Activated CD8-positive, alpha-beta T cell treated with anti-CD3 and anti-CD28 coated beads, Interleukin-2, amount 10 ng/mL, durations not matched to agents 7 days and 5 days (primary cell): ENCODE measurements at regions not wholly inside any gene's neighbourhood (a gene's known extent, or its start where the extent isn't known, plus 50 kb on each side); places are given as distances from the start of the nearest gene placed in this dataset.
A peak's percentile ranks its signal among the peaks of the same experiment; 100 is the strongest.

Source experiments
- ATAC-seq: fragments of 150-1000 bp; cut with Tn5 transposase; one replicate; pipeline ENCODE4 v1.10.0; 2021; ENCODE audit warnings: moderate library complexity
- CTCF ChIA-PET: fragments of 350-600 bp; sonication (Branson Sonifier 250); formaldehyde crosslinking; loops from one replicate; lab custom pipeline; 2021; ENCODE audit warnings: antibody characterized with exemption; lab: Charles Lee
- POLR2A ChIA-PET: fragments of 350-600 bp; sonication (Branson Sonifier 250); formaldehyde crosslinking; loops from one replicate; lab custom pipeline; 2021; ENCODE audit warnings: antibody characterized with exemption; lab: Charles Lee
- DNase-seq: peaks from one replicate; pipeline ENCODE4 v3.0.0-alpha.2; 2020
- H3K27ac Mint-ChIP-seq: one replicate; pipeline ENCODE4 v1.8.0; 2021; ENCODE audit warnings: mild to moderate bottlenecking, mixed read lengths
- H3K27me3 Mint-ChIP-seq: one replicate; pipeline ENCODE4 v1.8.0; 2021; ENCODE audit warnings: low read depth, mixed read lengths
- H3K36me3 Mint-ChIP-seq: one replicate; pipeline ENCODE4 v1.8.0; 2021; ENCODE audit warnings: low read depth, mixed read lengths
- H3K4me1 Mint-ChIP-seq: one replicate; pipeline ENCODE4 v1.8.0; 2021; ENCODE audit warnings: low read depth, mixed read lengths
- H3K4me3 Mint-ChIP-seq: one replicate; pipeline ENCODE4 v1.8.0; 2021; ENCODE audit warnings: mild to moderate bottlenecking, mixed read lengths
- H3K9me3 Mint-ChIP-seq: one replicate; pipeline ENCODE4 v1.8.0; 2022; ENCODE audit warnings: mixed read lengths; ENCODE audit not compliant: insufficient read depth

DNA sequence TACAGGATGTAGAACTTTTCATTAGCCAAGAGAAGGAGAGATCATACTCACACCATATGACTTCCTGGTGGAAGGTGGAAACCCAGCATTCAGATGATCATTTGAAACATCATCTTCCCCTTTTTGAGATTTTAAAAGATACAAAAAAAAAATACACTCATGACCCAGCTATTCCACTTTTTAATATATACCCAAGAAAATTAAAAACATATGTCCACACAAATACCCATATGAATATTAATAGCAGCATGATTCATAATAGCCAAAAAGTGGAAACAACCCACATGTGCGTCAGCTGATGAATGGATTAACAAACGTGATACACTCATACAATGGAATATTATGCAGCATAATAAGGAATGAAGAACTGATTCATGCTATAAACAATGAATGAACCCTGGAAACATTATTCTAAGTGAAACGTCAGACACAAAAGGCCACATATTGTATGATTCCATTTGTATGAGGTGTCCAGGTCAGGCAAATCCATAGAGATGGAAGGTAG, 130.0 kb upstream of the SGK1 start:
- ATAC-seq (no peak), DNase-seq (no peak)
- H3K27me3 Mint-ChIP-seq, result peaks cover 3% of the 10 kb centered on the region
- ChIA-PET CTCF (no interaction called here), POLR2A (no interaction called here)
- peaks cover 10% of the 10 kb centered on the region for H3K4me1 Mint-ChIP-seq
- H3K36me3 Mint-ChIP-seq, result no peaks in the 10 kb centered on the region
- no peak overlapping the region for H3K27ac Mint-ChIP-seq
- H3K9me3 Mint-ChIP-seq, result no peaks in the 10 kb centered on the region
- no peak overlapping the region for H3K4me3 Mint-ChIP-seq

DNA sequence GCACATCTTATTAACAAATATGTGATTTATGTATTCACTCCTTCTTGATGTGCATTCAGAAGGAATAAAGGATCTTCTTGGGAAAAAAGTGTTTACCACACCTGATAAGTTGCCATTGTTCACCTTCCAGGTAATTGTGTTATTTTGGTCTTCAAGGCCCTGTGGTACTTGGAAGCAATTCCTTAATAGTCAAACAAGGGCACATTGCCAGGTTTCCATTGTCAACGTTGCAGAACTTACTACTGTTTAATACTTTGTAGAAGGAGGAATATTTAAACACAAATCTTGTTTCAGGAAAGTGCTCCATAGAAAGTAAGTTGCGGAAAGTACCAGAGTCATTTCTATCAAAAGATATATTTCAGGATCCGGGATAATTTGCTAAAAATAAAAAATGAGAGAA, 129.5 kb upstream of the SGK1 start:
- Mint-ChIP-seq H3K9me3 (no peaks in the 10 kb centered on the region), H3K4me1 (peaks cover 10% of the 10 kb centered on the region), H3K4me3 (no peak overlapping the region), H3K27me3 (peaks cover 3% of the 10 kb centered on the region), H3K36me3 (no peaks in the 10 kb centered on the region), H3K27ac (no peak overlapping the region)
- no peak for ATAC-seq
- no peak for DNase-seq
- POLR2A ChIA-PET, result no interaction called here
- CTCF ChIA-PET, result no interaction called here

DNA sequence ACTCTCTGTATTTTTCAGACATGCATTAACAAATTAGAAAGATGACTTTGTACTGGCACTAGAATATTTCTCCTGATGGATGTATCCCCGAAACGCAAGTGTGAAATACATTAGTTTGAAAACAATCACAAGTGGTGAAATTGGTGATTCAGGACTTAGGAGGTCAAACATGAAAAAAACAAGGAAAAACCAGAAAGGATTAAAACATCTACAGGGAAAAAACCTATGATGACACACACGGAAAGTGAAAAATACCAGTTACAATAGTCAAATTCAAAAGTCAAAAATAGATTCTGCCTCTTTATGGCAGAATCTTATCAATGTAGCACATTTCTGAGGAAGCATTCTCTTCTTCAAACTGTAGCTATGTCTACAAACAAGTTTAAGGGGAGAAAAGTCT, 129.0 kb upstream of the SGK1 start:
- DNase-seq, result no peak
- no peak for ATAC-seq
- ChIA-PET POLR2A (no interaction called here), CTCF (no interaction called here)
- Mint-ChIP-seq H3K36me3 (no peaks in the 10 kb centered on the region), H3K27me3 (peaks cover 3% of the 10 kb centered on the region), H3K9me3 (no peaks in the 10 kb centered on the region), H3K4me3 (no peak overlapping the region), H3K27ac (no peak overlapping the region), H3K4me1 (peaks cover 10% of the 10 kb centered on the region)

DNA sequence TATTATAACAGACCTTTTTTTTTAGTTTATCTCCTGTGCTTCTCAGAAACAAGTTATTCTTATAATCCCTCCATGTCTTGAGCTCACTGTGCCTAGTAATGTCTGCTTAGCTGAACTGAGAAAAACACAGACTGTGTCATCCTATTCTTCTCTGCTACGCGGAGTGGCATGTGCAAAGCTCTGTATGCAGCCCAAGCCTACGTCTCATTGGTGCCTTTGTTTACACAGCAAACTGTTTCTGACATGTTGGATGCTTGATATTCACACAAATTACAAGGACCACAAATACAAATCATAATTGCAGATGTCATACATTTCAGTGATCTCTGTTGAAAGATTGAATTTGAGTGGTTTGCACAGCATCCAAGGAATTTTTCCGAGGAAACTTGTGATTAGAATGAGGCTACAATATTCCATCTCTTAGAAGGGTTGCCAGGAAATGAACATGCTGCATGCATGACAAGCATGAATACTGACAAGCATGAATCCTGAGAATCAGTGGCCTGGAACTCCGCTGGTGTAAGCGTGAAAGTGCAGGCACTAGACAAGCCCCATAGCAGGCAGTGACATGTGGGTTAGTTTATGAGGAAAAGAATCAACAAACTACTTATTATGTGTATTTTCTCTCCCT, 128.4 kb upstream of the SGK1 start:
- ATAC-seq, result no peak

DNA sequence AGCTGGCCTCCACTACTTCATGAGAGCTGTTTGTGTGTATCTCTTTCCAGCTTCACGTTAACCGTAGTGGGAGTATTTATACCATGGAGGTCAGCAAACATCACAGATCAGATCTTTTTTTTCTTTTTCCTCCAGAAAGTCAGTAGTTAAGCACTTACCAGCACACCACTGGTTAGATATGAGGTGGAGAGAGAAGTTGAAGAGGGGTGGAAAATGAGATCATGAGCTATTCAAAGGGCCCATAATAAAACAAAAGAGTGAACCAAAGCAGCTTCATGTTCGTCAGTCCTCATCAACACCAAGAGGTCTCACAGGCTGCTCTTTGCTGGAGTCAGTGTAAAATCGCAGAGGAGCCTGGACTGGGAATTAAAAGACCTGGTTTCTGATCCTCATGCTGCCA, 125.1 kb upstream of the SGK1 start:
- peaks cover 9% of the 10 kb centered on the region for H3K4me1 Mint-ChIP-seq
- POLR2A ChIA-PET, result interaction anchor here (0.5 to 0.7 kb wide), 2 partner anchors 124 to 246 kb away, joined by 3 read pairs; no protein-coding TSS in a partner anchor
- H3K27me3 Mint-ChIP-seq, result peaks cover 3% of the 10 kb centered on the region
- CTCF ChIA-PET, result no interaction called here
- ATAC-seq (no peak), DNase-seq (no peak)
- H3K36me3 Mint-ChIP-seq, result no peaks in the 10 kb centered on the region
- H3K27ac Mint-ChIP-seq, result no peak overlapping the region
- H3K9me3 Mint-ChIP-seq, result no peaks in the 10 kb centered on the region
- no peak overlapping the region for H3K4me3 Mint-ChIP-seq

More for the DNA sequence above, 128.4 kb upstream of the SGK1 start:
- Mint-ChIP-seq H3K27me3 (peaks cover 3% of the 10 kb centered on the region), H3K4me1 (peaks cover 8% of the 10 kb centered on the region), H3K27ac (no peak overlapping the region), H3K9me3 (no peaks in the 10 kb centered on the region), H3K36me3 (no peaks in the 10 kb centered on the region), H3K4me3 (no peak overlapping the region)
- POLR2A ChIA-PET, result no interaction called here
- CTCF ChIA-PET, result no interaction called here
- no peak for DNase-seq

DNA sequence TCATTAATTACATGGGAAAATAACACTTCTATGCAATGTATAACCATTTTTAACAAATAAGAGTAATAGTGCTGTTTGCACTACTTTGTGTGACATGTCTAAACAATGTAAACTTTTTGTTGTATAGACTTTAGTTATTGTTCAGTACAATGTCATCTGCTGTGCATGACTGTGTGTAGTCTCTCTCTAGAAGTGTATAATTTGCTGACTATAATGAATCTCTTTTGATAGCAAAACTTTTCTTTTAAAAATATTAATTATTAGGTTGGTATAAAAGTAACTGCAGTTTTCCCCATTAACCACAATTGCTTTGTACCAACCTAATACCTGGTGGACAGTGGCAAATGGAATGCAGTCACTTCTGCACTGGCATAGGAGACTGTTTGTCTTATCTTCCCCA, 124.2 kb upstream of the SGK1 start:
- no peaks in the 10 kb centered on the region for H3K36me3 Mint-ChIP-seq
- CTCF ChIA-PET, result no interaction called here
- peaks cover 10% of the 10 kb centered on the region for H3K4me1 Mint-ChIP-seq
- H3K27ac Mint-ChIP-seq, result no peak overlapping the region
- no peaks in the 10 kb centered on the region for H3K9me3 Mint-ChIP-seq
- ATAC-seq (no peak), DNase-seq (no peak)
- POLR2A ChIA-PET, result no interaction called here
- no peak overlapping the region for H3K4me3 Mint-ChIP-seq
- H3K27me3 Mint-ChIP-seq, result peaks cover 3% of the 10 kb centered on the region

DNA sequence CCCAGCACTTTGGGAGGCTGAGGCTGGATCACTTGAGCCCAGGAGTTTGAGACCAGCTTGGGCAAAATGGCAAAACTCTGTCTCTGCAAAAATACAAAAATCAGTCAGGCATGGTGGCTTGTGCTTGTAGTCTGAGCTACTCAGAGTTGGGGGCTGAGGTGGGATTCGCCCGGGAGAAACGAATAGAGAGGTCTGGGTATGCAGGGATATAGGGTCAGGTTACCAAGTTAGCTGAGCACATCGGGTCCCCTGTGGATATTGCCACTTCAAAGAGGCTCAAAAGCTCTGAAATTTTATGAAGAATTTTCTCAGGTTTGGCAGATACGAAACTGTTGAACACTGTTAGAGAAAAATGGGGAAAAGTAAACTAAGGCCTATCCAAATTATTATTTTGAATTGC, 120.9 kb upstream of the SGK1 start:
- ChIA-PET CTCF (interaction anchor here (1.4 to 3.3 kb wide), 3 partner anchors 88 to 261 kb away, joined by 4 to 22 read pairs (median 4); no protein-coding TSS in a partner anchor), POLR2A (interaction anchor here (0.7 kb wide), 1 partner anchor 18 kb away, joined by 3 read pairs; no protein-coding TSS in a partner anchor)
- Mint-ChIP-seq H3K9me3 (no peaks in the 10 kb centered on the region), H3K27ac (no peak overlapping the region), H3K4me3 (no peak overlapping the region), H3K4me1 (peaks cover 29% of the 10 kb centered on the region), H3K36me3 (no peaks in the 10 kb centered on the region), H3K27me3 (no peaks in the 10 kb centered on the region)
- no peak for DNase-seq
- no peak for ATAC-seq

DNA sequence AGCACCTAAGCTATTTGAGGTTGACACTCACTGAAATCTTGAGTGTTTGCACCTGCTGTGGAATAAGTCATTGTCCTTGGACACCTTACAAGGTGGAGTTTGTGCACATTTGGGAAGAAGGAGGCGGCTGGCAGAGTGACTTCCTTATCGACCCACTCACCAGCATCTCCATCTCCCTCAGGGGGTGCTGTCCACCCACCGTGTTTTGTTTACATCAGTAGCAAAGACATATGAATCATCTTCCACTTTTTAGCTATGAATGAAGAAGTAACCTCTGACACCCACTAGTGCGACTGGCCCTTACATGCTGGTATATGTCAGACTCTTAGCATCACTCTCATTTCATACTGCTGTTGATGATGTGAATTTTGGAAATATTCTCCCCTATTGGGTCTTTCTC, 119.5 kb upstream of the SGK1 start:
- ATAC-seq (peak; percentile 25), DNase-seq (peak; percentile 34)
- Mint-ChIP-seq H3K27ac (peak overlapping the region; percentile 72), H3K36me3 (no peaks in the 10 kb centered on the region), H3K4me1 (peaks cover 29% of the 10 kb centered on the region), H3K4me3 (peak overlapping the region; percentile 19), H3K9me3 (no peaks in the 10 kb centered on the region), H3K27me3 (no peaks in the 10 kb centered on the region)
- ChIA-PET CTCF (interaction anchor here (1.0 to 3.3 kb wide), 8 partner anchors 11 to 259 kb away, joined by 3 to 22 read pairs (median 4); no protein-coding TSS in a partner anchor), POLR2A (interaction anchor here (0.6 to 0.9 kb wide), 2 partner anchors 19 to 261 kb away, joined by 3 to 4 read pairs; no protein-coding TSS in a partner anchor)

DNA sequence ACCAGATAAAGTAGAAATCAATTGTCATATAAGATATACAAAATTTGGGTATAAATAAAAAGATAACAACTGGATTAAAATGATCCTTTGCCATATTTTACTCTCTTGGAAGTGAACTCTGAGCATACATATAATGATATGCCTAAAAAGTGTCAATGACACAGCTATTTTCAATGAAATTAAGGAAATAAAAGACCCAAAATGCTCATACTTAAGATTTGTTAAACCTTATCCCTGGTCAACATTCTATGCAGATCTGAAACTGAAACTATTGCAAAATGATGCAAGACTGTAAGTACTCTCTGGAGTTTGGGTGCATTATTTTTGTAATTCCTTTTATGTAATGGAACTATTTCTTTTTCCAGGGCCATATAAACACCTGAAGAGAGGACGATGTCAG, 119.0 kb upstream of the SGK1 start:
- ChIA-PET CTCF (interaction anchor here (1.0 to 3.3 kb wide), 6 partner anchors 11 to 259 kb away, joined by 3 to 22 read pairs (median 6); no protein-coding TSS in a partner anchor), POLR2A (interaction anchor here (0.6 to 0.9 kb wide), 2 partner anchors 19 to 261 kb away, joined by 3 to 4 read pairs; no protein-coding TSS in a partner anchor)
- peak; percentile 40 for ATAC-seq
- Mint-ChIP-seq H3K36me3 (no peaks in the 10 kb centered on the region), H3K9me3 (no peaks in the 10 kb centered on the region), H3K4me3 (peak overlapping the region; percentile 34), H3K27ac (peak overlapping the region; percentile 72), H3K27me3 (no peaks in the 10 kb centered on the region), H3K4me1 (peaks cover 29% of the 10 kb centered on the region)
- no peak for DNase-seq

DNA sequence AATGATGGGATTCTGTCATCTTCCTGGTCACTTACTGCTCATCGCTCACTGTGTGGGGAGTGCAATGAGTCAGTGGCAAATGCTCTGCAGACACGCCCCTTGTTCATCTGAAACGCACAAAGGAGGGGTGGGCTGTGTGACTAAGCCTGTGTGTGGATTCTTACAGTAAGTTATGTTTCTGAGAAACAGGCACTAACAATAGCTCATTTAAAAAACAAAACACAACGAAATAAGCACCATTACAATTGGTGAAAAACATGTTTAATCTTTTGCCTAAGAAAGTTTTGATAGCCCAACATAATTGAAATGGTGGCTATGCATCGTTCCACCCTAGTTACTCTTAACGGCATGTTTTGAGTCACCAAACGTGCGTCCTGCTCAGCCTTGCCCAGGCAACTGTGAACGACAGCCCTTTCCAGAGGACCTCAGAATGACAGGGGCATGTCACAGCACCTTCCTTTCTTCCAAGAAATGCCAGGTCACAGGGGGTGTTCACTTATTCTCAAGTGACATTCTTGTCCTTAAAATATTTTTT, 118.4 kb upstream of the SGK1 start:
- peaks cover 29% of the 10 kb centered on the region for H3K4me1 Mint-ChIP-seq
- CTCF ChIA-PET, result interaction anchor here (1.1 to 3.3 kb wide), 5 partner anchors 10 to 205 kb away, joined by 3 to 22 read pairs (median 6); no protein-coding TSS in a partner anchor
- H3K27ac Mint-ChIP-seq, result peak overlapping the region; percentile 72
- ATAC-seq (peak; percentile 87), DNase-seq (peak; percentile 62)
- POLR2A ChIA-PET, result no interaction called here
- H3K4me3 Mint-ChIP-seq, result peak overlapping the region; percentile 34
- H3K27me3 Mint-ChIP-seq, result no peaks in the 10 kb centered on the region
- H3K9me3 Mint-ChIP-seq, result no peaks in the 10 kb centered on the region
- H3K36me3 Mint-ChIP-seq, result no peaks in the 10 kb centered on the region

DNA sequence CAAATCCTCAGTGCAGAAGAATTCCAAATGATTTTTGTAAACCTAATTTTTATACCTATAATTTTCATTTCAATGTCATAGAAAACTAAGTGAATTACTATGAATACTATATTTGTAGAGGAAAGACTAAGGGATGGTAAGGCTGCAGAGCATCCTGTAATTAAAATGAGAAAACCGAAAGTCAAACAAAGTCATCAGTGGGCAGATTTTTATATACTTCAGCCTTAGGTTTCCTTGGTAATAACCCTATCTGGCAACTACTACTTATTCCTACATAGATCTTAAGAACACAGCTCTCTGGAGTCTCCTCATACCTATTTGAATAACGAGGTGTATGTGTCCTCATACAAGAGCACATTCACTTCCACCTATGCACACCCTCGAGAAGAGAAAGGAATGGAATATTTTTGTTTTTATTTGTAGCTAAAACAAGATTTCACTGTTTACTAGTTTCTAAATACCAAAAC, 117.9 kb upstream of the SGK1 start:
- H3K4me1 Mint-ChIP-seq, result peaks cover 29% of the 10 kb centered on the region
- H3K9me3 Mint-ChIP-seq, result no peaks in the 10 kb centered on the region
- peak overlapping the region; percentile 72 for H3K27ac Mint-ChIP-seq
- H3K27me3 Mint-ChIP-seq, result no peaks in the 10 kb centered on the region
- H3K4me3 Mint-ChIP-seq, result peak overlapping the region; percentile 34
- no peaks in the 10 kb centered on the region for H3K36me3 Mint-ChIP-seq
- POLR2A ChIA-PET, result no interaction called here
- ATAC-seq (peak; percentile 42), DNase-seq (no peak)
- CTCF ChIA-PET, result interaction anchor here (0.9 to 3.3 kb wide), 3 partner anchors 15 to 241 kb away, joined by 3 to 22 read pairs (median 3); no protein-coding TSS in a partner anchor
